Thyroid gland (tissue), 4 donors: ENCODE measurements at regions not wholly inside any gene's neighbourhood (a gene's known extent, or its start where the extent isn't known, plus 50 kb on each side); places are given as distances from the start of the nearest gene placed in this dataset.

Source experiments
- DNase-seq, 2 donors: peaks; one replicate each; pipeline ENCODE4 v3.0.0-alpha.2; 2019
- H3K27ac ChIP-seq, 3 donors: fragments of 200-600 bp; sonication (generic); 1 replicate in 2 of 3; 2 replicates in 1 of 3; pipeline ENCODE4 v1.5.1; 2016 to 2019; ENCODE audit warnings: mild to moderate bottlenecking in 1 of 3, moderate library complexity in 1 of 3
- H3K27me3 ChIP-seq: fragments of 200-600 bp; sonication (generic); one replicate; pipeline ENCODE4 v1.5.1; 2019
- H3K36me3 ChIP-seq, 2 donors: fragments of 200-600 bp; sonication (generic); one replicate each; pipeline ENCODE4 v1.5.1; 2016 to 2019
- H3K4me1 ChIP-seq, 2 donors: fragments of 200-600 bp; sonication (generic); one replicate each; pipeline ENCODE4 v1.5.1; 2017 to 2019
- H3K4me3 ChIP-seq, 3 donors: fragments of 200-600 bp; sonication (generic); replicated peaks in 1 of 3; 1 replicate in 2 of 3; 2 replicates in 1 of 3; pipeline ENCODE4 v1.5.1; 2016; ENCODE audit warnings: mild to moderate bottlenecking in 1 of 3
- H3K9me3 ChIP-seq: fragments of 200-600 bp; sonication (generic); one replicate; pipeline ENCODE4 v1.5.1; 2017
- CTCF ChIP-seq, 6 experiments: fragments of 200-600 bp in 3 of 6; fragments of 450-650 bp in 3 of 6; sonication (generic) in 3 of 6; IDR thresholded peaks; one replicate each; pipeline ENCODE4 v1.5.1; 2016 to 2019; ENCODE audit warnings: antibody characterized with exemption in 6 of 6, mild to moderate bottlenecking in 2 of 6, inconsistent platforms in 1 of 6, moderate library complexity in 1 of 6
- POLR2A ChIP-seq, 2 donors: fragments of 450-650 bp; IDR thresholded peaks; one replicate each; pipeline ENCODE4 v1.6.1; 2017; ENCODE audit warnings: antibody characterized with exemption in 2 of 2, mild to moderate bottlenecking in 2 of 2, moderate library complexity in 1 of 2
- WGBS, 2 donors: methylation state at CpG; one replicate each; pipeline ENCODE4 v1.1.5; 2017; 5-methylcytosine and 5-hydroxymethylcytosine counted together
- intact Hi-C: fragments of 100-400 bp; cut with DNase I; formaldehyde crosslinking; loops from one replicate; pipeline ENCODE4 v1.15.1; 2023

- Histone ChIP-seq H3K27me3 (no peaks in the 10 kb centered on the region), H3K27ac (no peak overlapping the region), H3K4me3 (no peak overlapping the region), H3K36me3 (no peaks in the 10 kb centered on the region), H3K4me1 (no peaks in the 10 kb centered on the region), H3K9me3 (no peaks in the 10 kb centered on the region)
- intact Hi-C loops: no loop called here
- DNase-seq: no peak
- 68 to 71% methylated on average over 4 of the region's 4 CpGs for WGBS, 2 donors
- no peak for TF ChIP-seq CTCF (IDR thresholded peaks at IDR 0.05)
- TF ChIP-seq POLR2A (IDR thresholded peaks at IDR 0.05): no peak
These were observed 247.6 kb upstream of the PSMD7 start for GRCh38 chr16:74049027-74049426.

- intact Hi-C loops: no loop called here
These were observed 250.1 kb upstream of the PSMD7 start for GRCh38 chr16:74046524-74046923.

GRCh38 chr16:74045513-74045912 is 251.1 kb upstream of the PSMD7 start:
- intact Hi-C loops: no loop called here
- DNase-seq: no peak
- Histone ChIP-seq H3K4me1 (no peaks in the 10 kb centered on the region), H3K36me3 (no peaks in the 10 kb centered on the region), H3K4me3 (no peak overlapping the region), H3K9me3 (no peaks in the 10 kb centered on the region), H3K27ac (no peak overlapping the region), H3K27me3 (no peaks in the 10 kb centered on the region)
- 87 to 91% methylated on average over 3 of the region's 3 CpGs for WGBS, 2 donors
- TF ChIP-seq CTCF (IDR thresholded peaks at IDR 0.05) (no peak), POLR2A (IDR thresholded peaks at IDR 0.05) (no peak)

More at GRCh38 chr16:74046524-74046923, 250.1 kb upstream of the PSMD7 start:
- Histone ChIP-seq H3K4me1 (no peaks in the 10 kb centered on the region), H3K27me3 (no peaks in the 10 kb centered on the region), H3K36me3 (no peaks in the 10 kb centered on the region), H3K27ac (no peak overlapping the region), H3K9me3 (no peaks in the 10 kb centered on the region), H3K4me3 (no peak overlapping the region)
- TF ChIP-seq POLR2A (IDR thresholded peaks at IDR 0.05): no peak
- TF ChIP-seq CTCF (IDR thresholded peaks at IDR 0.05): no peak
- no peak for DNase-seq
- 82 to 85% methylated on average over 5 of the region's 5 CpGs for WGBS, 2 donors

GRCh38 chr16:74035816-74036215 is 260.8 kb upstream of the PSMD7 start:
- no peak for DNase-seq
- Histone ChIP-seq H3K4me3 (no peak overlapping the region), H3K27me3 (peaks cover 6% of the 10 kb centered on the region), H3K4me1 (no peaks in the 10 kb centered on the region), H3K27ac (no peak overlapping the region), H3K36me3 (no peaks in the 10 kb centered on the region), H3K9me3 (no peaks in the 10 kb centered on the region)
- intact Hi-C loops: no loop called here
- TF ChIP-seq CTCF (IDR thresholded peaks at IDR 0.05) (no peak), POLR2A (IDR thresholded peaks at IDR 0.05) (no peak)
- WGBS, 2 donors: 3 to 10% methylated on average over 1 of the region's 1 CpG

- Histone ChIP-seq H3K4me3 (no peak overlapping the region), H3K9me3 (no peaks in the 10 kb centered on the region), H3K27me3 (peaks cover 6% of the 10 kb centered on the region), H3K36me3 (no peaks in the 10 kb centered on the region), H3K27ac (no peak overlapping the region), H3K4me1 (no peaks in the 10 kb centered on the region)
- intact Hi-C loops: no loop called here
- TF ChIP-seq CTCF (IDR thresholded peaks at IDR 0.05): peak in 1 of 6 experiments; percentile 24
- no peak for TF ChIP-seq POLR2A (IDR thresholded peaks at IDR 0.05)
- DNase-seq: no peak
- WGBS, 2 donors: 16 to 18% methylated on average over 4 of the region's 4 CpGs
These were observed 261.8 kb upstream of the PSMD7 start for GRCh38 chr16:74034862-74035261.
